Liver (tissue), 8 donors: ENCODE measurements at regions not wholly inside any gene's neighbourhood (a gene's known extent, or its start where the extent isn't known, plus 50 kb on each side); places are given as distances from the start of the nearest gene placed in this dataset.

Source experiments
- DNase-seq: peaks from one replicate; pipeline ENCODE4 v3.0.0-alpha.2; 2017; ENCODE audit warnings: low spot score
- H3K27ac ChIP-seq, 2 donors: one replicate each; pipeline ENCODE4 v1.7.0; 2013; ENCODE audit warnings: inconsistent platforms in 2 of 2, low read length in 2 of 2, control low read depth in 1 of 2, low read depth in 1 of 2, mild to moderate bottlenecking in 1 of 2
- H3K27me3 ChIP-seq, 4 donors: one replicate each; pipeline versions ENCODE4 v1.6.1 to v1.7.0; 2013; ENCODE audit warnings: low read length in 3 of 4, inconsistent platforms in 1 of 4, mild to moderate bottlenecking in 1 of 4, moderate library complexity in 1 of 4; ENCODE audit not compliant: control insufficient read depth in 4 of 4, insufficient read depth in 4 of 4
- H3K36me3 ChIP-seq, 4 donors: one replicate each; pipeline versions ENCODE4 v1.6.1 to v1.7.0; 2013; ENCODE audit warnings: low read length in 3 of 4, mild to moderate bottlenecking in 3 of 4, low read depth in 1 of 4, moderate library complexity in 1 of 4; ENCODE audit not compliant: control insufficient read depth in 4 of 4, insufficient read depth in 3 of 4
- H3K4me1 ChIP-seq, 4 donors: one replicate each; pipeline versions ENCODE4 v1.6.1 to v1.7.0; 2013; ENCODE audit warnings: low read length in 3 of 4, mild to moderate bottlenecking in 3 of 4, moderate library complexity in 1 of 4; ENCODE audit not compliant: control insufficient read depth in 4 of 4, insufficient read depth in 4 of 4
- H3K4me3 ChIP-seq, 3 donors: one replicate each; pipeline versions ENCODE4 v1.6.1 to v1.7.0; 2013; ENCODE audit warnings: low read length in 3 of 3, control low read depth in 1 of 3, low read depth in 1 of 3, mild to moderate bottlenecking in 1 of 3
- H3K9ac ChIP-seq, 2 donors: one replicate each; pipeline ENCODE4 v1.7.0; 2013; ENCODE audit warnings: low read length in 2 of 2, mild to moderate bottlenecking in 2 of 2, moderate library complexity in 2 of 2, control low read depth in 1 of 2, low read depth in 1 of 2
- H3K9me3 ChIP-seq, 4 donors: one replicate each; pipeline versions ENCODE4 v1.6.1 to v1.7.0; 2013; ENCODE audit warnings: low read length in 3 of 4; ENCODE audit not compliant: control insufficient read depth in 4 of 4
- ATF3 ChIP-seq: IDR thresholded peaks from 2 replicates; pipeline ENCODE4 v1.6.1; 2016; ENCODE audit warnings: antibody characterized with exemption
- CTCF ChIP-seq: fragments of 150-350 bp; IDR thresholded peaks from 2 replicates; pipeline ENCODE4 v1.5.1; 2017; ENCODE audit warnings: improper control_type of control experiment, low read depth, low read length; ENCODE audit not compliant: missing input control
- EGR1 ChIP-seq, 2 donors: IDR thresholded peaks; 2 replicates each; pipeline ENCODE4 v1.6.1; 2016 to 2018; ENCODE audit warnings: antibody characterized with exemption in 2 of 2, low read depth in 2 of 2
- FOXA1 ChIP-seq: IDR thresholded peaks from 2 replicates; pipeline ENCODE4 v1.6.1; 2016; ENCODE audit warnings: antibody characterized with exemption
- FOXA2 ChIP-seq: IDR thresholded peaks from 2 replicates; pipeline ENCODE4 v1.6.1; 2016; ENCODE audit warnings: antibody characterized with exemption
- GABPA ChIP-seq, 2 donors: IDR thresholded peaks in 1 of 2; conservative IDR thresholded peaks in 1 of 2; 2 replicates each; pipeline ENCODE4 v1.6.1; 2016; ENCODE audit warnings: antibody characterized with exemption in 2 of 2, mild to moderate bottlenecking in 1 of 2, moderate library complexity in 1 of 2
- HNF4A ChIP-seq, 2 donors: conservative IDR thresholded peaks; 2 replicates each; pipeline ENCODE4 v1.6.1; 2016; ENCODE audit warnings: antibody characterized with exemption in 2 of 2, mild to moderate bottlenecking in 2 of 2
- HNF4G ChIP-seq: IDR thresholded peaks from 2 replicates; pipeline ENCODE4 v1.6.1; 2016; ENCODE audit warnings: antibody characterized with exemption
- JUND ChIP-seq, 2 donors: IDR thresholded peaks; 2 replicates each; pipeline ENCODE4 v1.6.1; 2016; ENCODE audit warnings: antibody characterized with exemption in 2 of 2
- MAX ChIP-seq: IDR thresholded peaks from 2 replicates; pipeline ENCODE4 v1.6.1; 2016; ENCODE audit warnings: antibody characterized with exemption
- NR2F2 ChIP-seq: IDR thresholded peaks from 2 replicates; pipeline ENCODE4 v1.6.1; 2016; ENCODE audit warnings: antibody characterized with exemption
- RAD21 ChIP-seq, 2 donors: IDR thresholded peaks; 2 replicates each; pipeline ENCODE4 v1.6.1; 2016; ENCODE audit warnings: antibody characterized with exemption in 2 of 2, mild to moderate bottlenecking in 2 of 2
- REST ChIP-seq: IDR thresholded peaks from 2 replicates; pipeline ENCODE4 v1.6.1; 2016; ENCODE audit warnings: antibody characterized with exemption, mild to moderate bottlenecking
- RXRA ChIP-seq, 2 donors: IDR thresholded peaks; 2 replicates each; pipeline ENCODE4 v1.6.1; 2017 to 2018; ENCODE audit warnings: antibody characterized with exemption in 2 of 2, mild to moderate bottlenecking in 1 of 2
- SP1 ChIP-seq: IDR thresholded peaks from 2 replicates; pipeline ENCODE4 v1.6.1; 2018; ENCODE audit warnings: antibody characterized with exemption, mild to moderate bottlenecking
- TAF1 ChIP-seq: conservative IDR thresholded peaks from 2 replicates; pipeline ENCODE4 v1.6.1; 2016; ENCODE audit warnings: antibody characterized with exemption, mild to moderate bottlenecking
- YY1 ChIP-seq: IDR thresholded peaks from 2 replicates; pipeline ENCODE4 v1.6.1; 2016; ENCODE audit warnings: antibody characterized with exemption, mild to moderate bottlenecking
- ZBTB33 ChIP-seq: IDR thresholded peaks from 2 replicates; pipeline ENCODE4 v1.6.1; 2016; ENCODE audit warnings: antibody characterized with exemption
- WGBS: extraction: QIAGEN DNeasy Blood & Tissue Kit; methylation state at CpG from one replicate; pipeline ENCODE4 v1.1.7; 2013; 5-methylcytosine and 5-hydroxymethylcytosine counted together
- donor health status: healthy.
- donor health status: healthy.
- donor health status: healthy.
- donor health status: healthy.
- donor health status: healthy.

GRCh38 chr12:127231371-127231770, 1035.6 kb upstream of the TMEM132C start:
- H3K36me3 ChIP-seq: no peaks in the 10 kb centered on the region
- H3K9me3 ChIP-seq: no peaks in the 10 kb centered on the region
- H3K4me3 ChIP-seq: no peak overlapping the region
- TF ChIP-seq RXRA (IDR thresholded peaks at IDR 0.05): no peak
- TF ChIP-seq FOXA1: no peak
- no peak for TF ChIP-seq HNF4G
- no peak for TF ChIP-seq SP1
- TF ChIP-seq REST: no peak
- no peak for TF ChIP-seq TAF1
- TF ChIP-seq EGR1 (IDR thresholded peaks at IDR 0.05; ENCODE audit: low read depth in 2 of 2): no peak
- no peak for DNase-seq
- H3K9ac ChIP-seq: no peak overlapping the region
- no peak overlapping the region for H3K27ac ChIP-seq
- 74% methylated on average over 7 of the region's 7 CpGs for WGBS
- no peaks in the 10 kb centered on the region for H3K27me3 ChIP-seq
- H3K4me1 ChIP-seq: no peaks in the 10 kb centered on the region

GRCh38 chr12:127233016-127233415, 1034.0 kb upstream of the TMEM132C start:
- no peak overlapping the region for H3K4me3 ChIP-seq
- H3K27me3 ChIP-seq: no peaks in the 10 kb centered on the region
- TF ChIP-seq REST: no peak
- TF ChIP-seq ZBTB33: no peak
- no peak for TF ChIP-seq GABPA (IDR thresholded peaks at IDR 0.05 in 1 of 2, conservative IDR thresholded peaks at IDR 0.05 in 1 of 2)
- TF ChIP-seq YY1: no peak
- no peak for TF ChIP-seq FOXA2
- TF ChIP-seq FOXA1: no peak
- TF ChIP-seq TAF1: no peak
- TF ChIP-seq NR2F2: no peak
- TF ChIP-seq JUND (IDR thresholded peaks at IDR 0.05): no peak
- no peak for TF ChIP-seq ATF3
- TF ChIP-seq SP1: no peak
- no peak for TF ChIP-seq EGR1 (IDR thresholded peaks at IDR 0.05; ENCODE audit: low read depth in 2 of 2)
- no peak for TF ChIP-seq CTCF
- TF ChIP-seq HNF4G: no peak
- TF ChIP-seq RAD21 (IDR thresholded peaks at IDR 0.05): no peak
- no peak for TF ChIP-seq HNF4A (conservative IDR thresholded peaks at IDR 0.05)
- no peak for TF ChIP-seq RXRA (IDR thresholded peaks at IDR 0.05)
- TF ChIP-seq MAX: no peak
- no peak for DNase-seq
- 46% methylated on average over 2 of the region's 2 CpGs for WGBS
- no peaks in the 10 kb centered on the region for H3K4me1 ChIP-seq
- H3K9me3 ChIP-seq: no peaks in the 10 kb centered on the region
- no peaks in the 10 kb centered on the region for H3K36me3 ChIP-seq
- H3K9ac ChIP-seq: no peak overlapping the region
- no peak overlapping the region for H3K27ac ChIP-seq
